GM23248 (cell line): ENCODE measurements at regions not wholly inside any gene's neighbourhood (a gene's known extent, or its start where the extent isn't known, plus 50 kb on each side); places are given as distances from the start of the nearest gene placed in this dataset.

Source experiments
- EZH2 ChIP-seq: fragments of 200-600 bp; sonication (generic); IDR thresholded peaks from 2 replicates; pipeline ENCODE4 v1.6.1; 2018; ENCODE audit warnings: antibody characterized with exemption, mild to moderate bottlenecking; ENCODE audit not compliant: insufficient read depth, poor library complexity, severe bottlenecking
- EZH2phosphoT487 ChIP-seq: fragments of 200-600 bp; sonication (generic); IDR thresholded peaks from 2 replicates; pipeline ENCODE4 v1.6.1; 2018; ENCODE audit warnings: antibody characterized with exemption, moderate library complexity, mild to moderate bottlenecking, low read depth; ENCODE audit not compliant: insufficient read depth

DNA sequence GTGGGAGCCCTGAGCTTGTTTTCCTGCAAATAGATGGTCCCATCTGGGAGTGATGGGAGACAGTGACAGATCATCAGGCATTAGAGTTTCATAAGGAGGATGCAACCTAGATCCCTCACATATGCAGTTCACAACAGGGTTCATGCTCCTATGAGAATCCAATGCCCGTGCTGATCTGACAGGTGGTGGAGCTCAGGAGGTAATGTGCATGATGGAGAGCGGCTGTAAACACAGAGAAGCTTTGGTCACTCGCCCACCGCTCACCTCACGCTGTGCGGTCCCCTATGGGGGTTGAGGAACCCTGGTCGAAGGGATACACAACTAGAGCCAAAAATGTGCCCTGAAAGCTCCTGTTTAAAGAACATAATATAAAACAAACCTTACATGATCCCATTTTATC, 88.5 kb upstream of the CREB5 start:
- TF ChIP-seq EZH2, result no peak
- no peak for TF ChIP-seq EZH2phosphoT487
